SK-N-SH (cell line): ENCODE measurements at regions not wholly inside any gene's neighbourhood (a gene's known extent, or its start where the extent isn't known, plus 50 kb on each side); places are given as distances from the start of the nearest gene placed in this dataset.

Experiments used
- CTCF ChIA-PET: fragments of 300-600, 350-600 bp; formaldehyde crosslinking; extraction: SDS; loops from one replicate; lab custom pipeline; 2021; lab: Yijun Ruan, JAX
- POLR2A ChIA-PET: fragments of 350-600 bp; sonication (Branson Sonifier 250); formaldehyde crosslinking; extraction: SDS; loops from one replicate; lab custom pipeline; 2020; ENCODE audit warnings: antibody characterized with exemption, inconsistent platforms; lab: Yijun Ruan, JAX
- DNase-seq: peaks from one replicate; pipeline ENCODE4 v3.0.0; 2012
- H2AFZ ChIP-seq: fragments of 200-600 bp; sonication (generic); 2 replicates; pipeline ENCODE4 v1.8.1; 2016; ENCODE audit warnings: antibody characterized with exemption, mild to moderate bottlenecking, low read depth
- H3F3A ChIP-seq: fragments of 200-600 bp; sonication (generic); replicated peaks from 2 replicates; pipeline ENCODE3; 2016; ENCODE audit warnings: antibody characterized with exemption, mild to moderate bottlenecking; ENCODE audit not compliant: insufficient read depth
- H3K27ac ChIP-seq, 2 experiments: fragments of 200-500 bp in 1 of 2; fragments of 200-600 bp in 1 of 2; sonication (Bioruptor generic) in 1 of 2; sonication (generic), shearing (Covaris generic) in 1 of 2; 2 replicates each; pipeline versions ENCODE4 v1.5.1 to v1.6.1; 2014 to 2016; ENCODE audit warnings: low read depth in 2 of 2, inconsistent platforms in 1 of 2, low read length in 1 of 2, mild to moderate bottlenecking in 1 of 2, mixed read lengths in 1 of 2
- H3K27me3 ChIP-seq: fragments of 200-600 bp; sonication (generic), shearing (Covaris generic); 2 replicates; pipeline ENCODE4 v1.6.1; 2016; ENCODE audit warnings: mixed run types; ENCODE audit not compliant: insufficient read depth
- H3K36me3 ChIP-seq, 2 experiments: fragments of 200-500 bp in 1 of 2; fragments of 200-600 bp in 1 of 2; sonication (Bioruptor generic) in 1 of 2; sonication (generic) in 1 of 2; replicated peaks in 1 of 2; 2 replicates each; pipeline versions ENCODE3 to v1.5.1; 2014 to 2016; ENCODE audit warnings: low read length in 1 of 2, mild to moderate bottlenecking in 1 of 2; ENCODE audit not compliant: insufficient read depth in 2 of 2, control insufficient read depth in 1 of 2
- H3K4me1 ChIP-seq, 2 experiments: fragments of 200-500 bp in 1 of 2; fragments of 200-600 bp in 1 of 2; sonication (Bioruptor generic) in 1 of 2; sonication (generic), shearing (Covaris generic) in 1 of 2; 2 replicates each; pipeline versions ENCODE4 v1.5.1 to v1.6.1; 2014 to 2016; ENCODE audit warnings: low read depth in 1 of 2, low read length in 1 of 2, mixed run types in 1 of 2; ENCODE audit not compliant: insufficient read depth in 2 of 2, control insufficient read depth in 1 of 2
- H3K4me2 ChIP-seq: fragments of 200-600 bp; sonication (generic), shearing (Covaris generic); 2 replicates; pipeline ENCODE4 v1.6.1; 2017; ENCODE audit warnings: mixed run types
- H3K4me3 ChIP-seq, 2 experiments: fragments of 200-500 bp in 1 of 2; fragments of 200-600 bp in 1 of 2; sonication (Bioruptor generic) in 1 of 2; sonication (generic), shearing (Covaris generic) in 1 of 2; 2 replicates each; pipeline versions ENCODE4 v1.5.1 to v1.8.1; 2014 to 2016; ENCODE audit warnings: low read depth in 2 of 2, inconsistent platforms in 1 of 2, low read length in 1 of 2, mild to moderate bottlenecking in 1 of 2, mixed read lengths in 1 of 2, moderate library complexity in 1 of 2
- H3K79me2 ChIP-seq: fragments of 200-600 bp; sonication (generic); 2 replicates; pipeline ENCODE4 v1.8.1; 2017; ENCODE audit warnings: mild to moderate bottlenecking; ENCODE audit not compliant: insufficient read depth
- H3K9ac ChIP-seq: fragments of 200-600 bp; sonication (generic); 2 replicates; pipeline ENCODE4 v1.6.1; 2017; ENCODE audit warnings: mixed run types
- H3K9me2 ChIP-seq: fragments of 200-600 bp; sonication (generic); 2 replicates; pipeline ENCODE4 v1.6.1; 2017; ENCODE audit warnings: mixed run types
- H3K9me3 ChIP-seq: fragments of 200-600 bp; sonication (generic); 2 replicates; pipeline ENCODE4 v1.6.1; 2017; ENCODE audit warnings: mixed run types, mild to moderate bottlenecking, moderate library complexity
- H4K20me1 ChIP-seq: fragments of 200-600 bp; sonication (generic); 2 replicates; pipeline ENCODE4 v1.6.1; 2017; ENCODE audit warnings: mild to moderate bottlenecking, mixed run types; ENCODE audit not compliant: insufficient read depth
- CHD2 ChIP-seq: fragments of 150-350 bp; IDR thresholded peaks from 2 replicates; pipeline ENCODE4 v1.6.1; 2018; ENCODE audit warnings: low read length; ENCODE audit not compliant: partially characterized antibody
- ELF1 ChIP-seq: IDR thresholded peaks from 2 replicates; pipeline ENCODE4 v1.4.0; 2012
- EP300 ChIP-seq, 2 experiments: IDR thresholded peaks; 2 replicates each; pipeline versions ENCODE4 v1.4.0 to v1.6.1; 2012; ENCODE audit warnings: borderline replicate concordance in 1 of 2, low read depth in 1 of 2, low read length in 1 of 2
- FOXJ3 ChIP-seq: sonication (generic); formaldehyde crosslinking; IDR thresholded peaks from 2 replicates; pipeline ENCODE4 v1.5.1; 2020; ENCODE audit warnings: mild to moderate bottlenecking, missing genetic modification reagents
- JUND ChIP-seq: IDR thresholded peaks from 2 replicates; pipeline ENCODE4 v1.4.0; 2012
- MEF2A ChIP-seq: IDR thresholded peaks from 2 replicates; pipeline ENCODE4 v1.4.0; 2012; ENCODE audit warnings: low read depth, borderline replicate concordance
- MXI1 ChIP-seq: IDR thresholded peaks from 2 replicates; pipeline ENCODE4 v1.6.1; 2012; ENCODE audit warnings: mild to moderate bottlenecking, low read depth, low read length, improper control_type of control experiment
- NFIC ChIP-seq: IDR thresholded peaks from 2 replicates; pipeline ENCODE4 v1.4.0; 2012; ENCODE audit warnings: borderline replicate concordance
- PBX3 ChIP-seq: IDR thresholded peaks from 2 replicates; pipeline ENCODE4; 2012
- POLR2AphosphoS5 ChIP-seq: IDR thresholded peaks from 2 replicates; pipeline ENCODE4 v1.6.1; 2012; ENCODE audit warnings: low read depth, low read length
- RCOR1 ChIP-seq: fragments of 150-350 bp; IDR thresholded peaks from 2 replicates; pipeline ENCODE4 v1.6.1; 2017; ENCODE audit warnings: antibody characterized with exemption, low read length
- SIN3A ChIP-seq: IDR thresholded peaks from 2 replicates; pipeline ENCODE4 v1.6.1; 2012; ENCODE audit warnings: low read depth, mild to moderate bottlenecking, low read length, moderate library complexity, borderline replicate concordance
- TCF12 ChIP-seq: IDR thresholded peaks from 2 replicates; pipeline ENCODE4 v1.4.0; 2012
- TEAD4 ChIP-seq: IDR thresholded peaks from 2 replicates; pipeline ENCODE4 v1.4.0; 2012; ENCODE audit warnings: mild to moderate bottlenecking, borderline replicate concordance; ENCODE audit not compliant: insufficient read depth
- WGBS: methylation state at CpG from one replicate; pipeline ENCODE4 v1.1.6; 2017; ENCODE audit warnings: low lambda C conversion rate; 5-methylcytosine and 5-hydroxymethylcytosine counted together
- TF ChIP-seq, protein P1 (sequence below): fragments of 200-600 bp; sonication (generic); IDR thresholded peaks from 2 replicates; pipeline ENCODE4 v1.6.1; 2017; ENCODE audit warnings: antibody characterized with exemption, mild to moderate bottlenecking, moderate library complexity
- TF ChIP-seq, protein P2 (sequence below): IDR thresholded peaks from 2 replicates; pipeline ENCODE4 v1.6.1; 2012; ENCODE audit warnings: mild to moderate bottlenecking, low read depth, low read length, moderate library complexity
- TF ChIP-seq, protein P3 (sequence below): IDR thresholded peaks from 2 replicates; pipeline ENCODE4 v1.4.0; 2012; ENCODE audit warnings: low read depth, borderline replicate concordance

DNA sequence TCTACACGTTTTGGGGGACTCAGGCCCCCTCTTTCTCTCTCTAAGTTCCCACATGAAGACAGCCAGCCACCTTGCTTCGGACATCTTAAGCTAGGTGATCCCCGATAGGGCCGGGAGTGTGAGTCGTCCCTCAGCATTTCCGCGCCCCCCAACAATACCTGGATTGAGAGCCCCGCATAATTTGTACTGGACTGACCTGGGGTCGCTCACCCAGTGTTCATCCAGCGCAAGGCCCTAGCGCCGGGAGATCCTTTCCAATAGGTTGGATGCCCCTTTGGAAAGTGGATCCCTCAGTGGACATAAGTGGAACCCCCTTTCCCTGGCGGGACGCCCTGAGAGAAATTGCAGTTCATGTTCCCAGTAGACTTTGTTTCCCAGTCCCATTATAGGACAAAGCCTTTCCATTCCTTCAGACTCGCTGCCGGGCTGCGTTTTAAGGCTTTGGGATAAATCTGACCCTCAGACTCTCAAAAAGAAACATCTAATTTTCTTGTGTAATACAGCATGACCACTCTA is 77.8 kb upstream of the KCNH7 start:
- no peaks in the 10 kb centered on the region for H3K79me2 ChIP-seq
- no peaks in the 10 kb centered on the region for H3K4me1 ChIP-seq
- H3K9me2 ChIP-seq, result no peaks in the 10 kb centered on the region
- no peaks in the 10 kb centered on the region for H4K20me1 ChIP-seq
- no peaks in the 10 kb centered on the region for H3K9me3 ChIP-seq
- H3K36me3 ChIP-seq, result no peaks in the 10 kb centered on the region
- no peak overlapping the region for H2AFZ ChIP-seq
- H3K27ac ChIP-seq, result no peak overlapping the region
- no peak overlapping the region for H3K4me3 ChIP-seq
- H3K4me2 ChIP-seq, result no peak overlapping the region
- CTCF ChIA-PET, result no interaction called here
- POLR2A ChIA-PET, result no interaction called here
- 65% methylated on average over 17 of the region's 17 CpGs for WGBS
- H3K27me3 ChIP-seq, result no peaks in the 10 kb centered on the region
- H3K9ac ChIP-seq, result no peak overlapping the region
- TF ChIP-seq, protein P1, sequence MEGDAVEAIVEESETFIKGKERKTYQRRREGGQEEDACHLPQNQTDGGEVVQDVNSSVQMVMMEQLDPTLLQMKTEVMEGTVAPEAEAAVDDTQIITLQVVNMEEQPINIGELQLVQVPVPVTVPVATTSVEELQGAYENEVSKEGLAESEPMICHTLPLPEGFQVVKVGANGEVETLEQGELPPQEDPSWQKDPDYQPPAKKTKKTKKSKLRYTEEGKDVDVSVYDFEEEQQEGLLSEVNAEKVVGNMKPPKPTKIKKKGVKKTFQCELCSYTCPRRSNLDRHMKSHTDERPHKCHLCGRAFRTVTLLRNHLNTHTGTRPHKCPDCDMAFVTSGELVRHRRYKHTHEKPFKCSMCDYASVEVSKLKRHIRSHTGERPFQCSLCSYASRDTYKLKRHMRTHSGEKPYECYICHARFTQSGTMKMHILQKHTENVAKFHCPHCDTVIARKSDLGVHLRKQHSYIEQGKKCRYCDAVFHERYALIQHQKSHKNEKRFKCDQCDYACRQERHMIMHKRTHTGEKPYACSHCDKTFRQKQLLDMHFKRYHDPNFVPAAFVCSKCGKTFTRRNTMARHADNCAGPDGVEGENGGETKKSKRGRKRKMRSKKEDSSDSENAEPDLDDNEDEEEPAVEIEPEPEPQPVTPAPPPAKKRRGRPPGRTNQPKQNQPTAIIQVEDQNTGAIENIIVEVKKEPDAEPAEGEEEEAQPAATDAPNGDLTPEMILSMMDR, result no peak
- TF ChIP-seq SIN3A (no peak), CHD2 (no peak), NFIC (no peak), TCF12 (no peak), POLR2AphosphoS5 (no peak), FOXJ3 (no peak), TEAD4 (no peak), PBX3 (no peak), ELF1 (no peak), EP300 (IDR thresholded peaks at IDR 0.05; ENCODE audit: borderline replicate concordance in 1 of 2, low read depth in 1 of 2, low read length in 1 of 2) (no peak)
- TF ChIP-seq, protein P2, sequence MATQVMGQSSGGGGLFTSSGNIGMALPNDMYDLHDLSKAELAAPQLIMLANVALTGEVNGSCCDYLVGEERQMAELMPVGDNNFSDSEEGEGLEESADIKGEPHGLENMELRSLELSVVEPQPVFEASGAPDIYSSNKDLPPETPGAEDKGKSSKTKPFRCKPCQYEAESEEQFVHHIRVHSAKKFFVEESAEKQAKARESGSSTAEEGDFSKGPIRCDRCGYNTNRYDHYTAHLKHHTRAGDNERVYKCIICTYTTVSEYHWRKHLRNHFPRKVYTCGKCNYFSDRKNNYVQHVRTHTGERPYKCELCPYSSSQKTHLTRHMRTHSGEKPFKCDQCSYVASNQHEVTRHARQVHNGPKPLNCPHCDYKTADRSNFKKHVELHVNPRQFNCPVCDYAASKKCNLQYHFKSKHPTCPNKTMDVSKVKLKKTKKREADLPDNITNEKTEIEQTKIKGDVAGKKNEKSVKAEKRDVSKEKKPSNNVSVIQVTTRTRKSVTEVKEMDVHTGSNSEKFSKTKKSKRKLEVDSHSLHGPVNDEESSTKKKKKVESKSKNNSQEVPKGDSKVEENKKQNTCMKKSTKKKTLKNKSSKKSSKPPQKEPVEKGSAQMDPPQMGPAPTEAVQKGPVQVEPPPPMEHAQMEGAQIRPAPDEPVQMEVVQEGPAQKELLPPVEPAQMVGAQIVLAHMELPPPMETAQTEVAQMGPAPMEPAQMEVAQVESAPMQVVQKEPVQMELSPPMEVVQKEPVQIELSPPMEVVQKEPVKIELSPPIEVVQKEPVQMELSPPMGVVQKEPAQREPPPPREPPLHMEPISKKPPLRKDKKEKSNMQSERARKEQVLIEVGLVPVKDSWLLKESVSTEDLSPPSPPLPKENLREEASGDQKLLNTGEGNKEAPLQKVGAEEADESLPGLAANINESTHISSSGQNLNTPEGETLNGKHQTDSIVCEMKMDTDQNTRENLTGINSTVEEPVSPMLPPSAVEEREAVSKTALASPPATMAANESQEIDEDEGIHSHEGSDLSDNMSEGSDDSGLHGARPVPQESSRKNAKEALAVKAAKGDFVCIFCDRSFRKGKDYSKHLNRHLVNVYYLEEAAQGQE, result no peak
- DNase-seq, result no peak
- H3F3A ChIP-seq, result no peaks in the 10 kb centered on the region

GRCh38 chr2:162915858-162916257 is 77.3 kb upstream of the KCNH7 start:
- Histone ChIP-seq H3K27ac (no peak overlapping the region), H3K27me3 (no peaks in the 10 kb centered on the region), H3F3A (no peaks in the 10 kb centered on the region), H3K36me3 (no peaks in the 10 kb centered on the region), H4K20me1 (no peaks in the 10 kb centered on the region), H3K9me3 (no peaks in the 10 kb centered on the region), H3K79me2 (no peaks in the 10 kb centered on the region), H3K4me3 (no peak overlapping the region), H3K4me1 (no peaks in the 10 kb centered on the region), H3K9me2 (no peaks in the 10 kb centered on the region), H3K4me2 (no peak overlapping the region), H2AFZ (no peak overlapping the region)
- WGBS, result 73% methylated on average over 8 of the region's 8 CpGs
- TF ChIP-seq TEAD4, result no peak
- TF ChIP-seq, protein P3, sequence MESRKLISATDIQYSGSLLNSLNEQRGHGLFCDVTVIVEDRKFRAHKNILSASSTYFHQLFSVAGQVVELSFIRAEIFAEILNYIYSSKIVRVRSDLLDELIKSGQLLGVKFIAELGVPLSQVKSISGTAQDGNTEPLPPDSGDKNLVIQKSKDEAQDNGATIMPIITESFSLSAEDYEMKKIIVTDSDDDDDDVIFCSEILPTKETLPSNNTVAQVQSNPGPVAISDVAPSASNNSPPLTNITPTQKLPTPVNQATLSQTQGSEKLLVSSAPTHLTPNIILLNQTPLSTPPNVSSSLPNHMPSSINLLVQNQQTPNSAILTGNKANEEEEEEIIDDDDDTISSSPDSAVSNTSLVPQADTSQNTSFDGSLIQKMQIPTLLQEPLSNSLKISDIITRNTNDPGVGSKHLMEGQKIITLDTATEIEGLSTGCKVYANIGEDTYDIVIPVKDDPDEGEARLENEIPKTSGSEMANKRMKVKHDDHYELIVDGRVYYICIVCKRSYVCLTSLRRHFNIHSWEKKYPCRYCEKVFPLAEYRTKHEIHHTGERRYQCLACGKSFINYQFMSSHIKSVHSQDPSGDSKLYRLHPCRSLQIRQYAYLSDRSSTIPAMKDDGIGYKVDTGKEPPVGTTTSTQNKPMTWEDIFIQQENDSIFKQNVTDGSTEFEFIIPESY, result no peak
- TF ChIP-seq, protein P1, result no peak
- TF ChIP-seq RCOR1, result no peak
- TF ChIP-seq NFIC, result no peak
- no peak for TF ChIP-seq MEF2A
- TF ChIP-seq JUND, result no peak
- no peak for TF ChIP-seq MXI1
- no peak for TF ChIP-seq FOXJ3
- TF ChIP-seq, all 33 proteins: peak for 0
- no peak for DNase-seq
- no peak overlapping the region for H3K9ac ChIP-seq
- CTCF ChIA-PET, result no interaction called here
- POLR2A ChIA-PET, result no interaction called here
